NCI-H1694 (cell line): ENCODE measurements at regions not wholly inside any gene's neighbourhood (a gene's known extent, or its start where the extent isn't known, plus 50 kb on each side); places are given as distances from the start of the nearest gene placed in this dataset.
"Not testable (repeated sequence)": the region's sequence is repeated elsewhere in the genome, so short reads cannot be mapped to it uniquely, and the experiment has no call there.

Source experiments
- DNase-seq: peaks from one replicate; lab custom pipeline; 2025; lab: John Stamatoyannopoulos, UW

- no peak for DNase-seq
These were observed 484.7 kb downstream of the DACH1 start for GRCh38 chr13:71382285-71382684.

DNA sequence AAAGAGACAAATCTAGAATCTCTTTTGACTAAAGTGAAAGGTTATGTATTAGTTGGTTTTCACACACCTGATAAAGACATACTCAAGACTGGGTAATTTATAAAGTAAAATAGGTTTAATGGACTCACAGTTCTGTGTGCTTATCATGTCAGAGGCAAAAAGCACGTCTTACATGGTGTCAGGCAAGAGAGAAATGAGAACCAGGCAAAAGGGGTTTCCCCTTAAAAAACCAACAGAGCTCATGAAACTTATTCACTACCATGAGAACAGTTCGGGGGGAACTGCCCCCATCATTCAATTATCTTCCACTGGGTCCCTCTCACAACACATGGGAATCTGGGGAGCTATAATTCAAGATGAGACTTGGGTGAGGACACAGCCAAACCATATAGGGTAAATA lies 486.8 kb downstream of the DACH1 start:
- no peak for DNase-seq

DNA sequence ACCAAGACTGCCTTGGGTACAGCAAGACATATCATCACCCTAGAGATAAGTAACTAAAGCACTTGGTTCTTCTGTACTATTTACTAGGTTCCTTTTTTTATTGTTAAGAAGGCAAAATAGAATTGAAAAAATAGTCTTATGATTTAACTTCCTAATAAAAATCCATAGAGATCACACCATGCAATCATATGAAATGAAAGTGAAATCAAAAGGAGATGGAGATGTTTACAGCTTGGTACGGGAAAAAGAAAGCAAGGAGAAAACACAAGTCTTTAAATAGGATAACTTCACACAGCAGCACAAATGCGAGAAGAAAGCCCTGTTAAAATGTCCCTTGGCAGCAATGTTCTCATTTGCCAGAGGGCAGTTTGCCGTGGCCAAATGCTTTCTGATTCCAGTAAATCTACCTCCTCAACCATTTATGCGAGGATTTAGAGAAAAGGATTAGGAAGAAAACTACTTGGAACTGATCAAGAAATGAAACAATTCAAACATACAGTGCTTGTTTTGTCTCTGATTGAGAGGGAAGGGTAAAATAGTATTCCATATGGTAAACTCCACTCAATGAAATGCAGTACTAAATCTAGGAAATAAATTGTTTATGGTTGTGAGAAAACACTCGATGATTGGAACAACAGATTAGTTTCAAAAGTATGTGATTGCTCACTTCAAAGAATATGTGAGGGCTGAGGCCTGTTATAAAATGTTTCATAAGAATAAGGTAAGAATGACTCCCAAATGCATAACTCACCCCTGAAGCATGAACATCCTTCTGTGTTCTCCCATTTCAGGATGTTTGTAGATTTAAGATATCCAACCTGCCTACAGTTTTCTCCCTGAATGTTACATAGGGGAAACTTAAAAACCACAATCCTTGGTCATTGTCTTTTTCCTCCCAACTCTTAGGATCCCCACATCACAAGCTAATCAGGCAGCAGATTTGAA lies 487.8 kb downstream of the DACH1 start:
- no peak for DNase-seq

DNA sequence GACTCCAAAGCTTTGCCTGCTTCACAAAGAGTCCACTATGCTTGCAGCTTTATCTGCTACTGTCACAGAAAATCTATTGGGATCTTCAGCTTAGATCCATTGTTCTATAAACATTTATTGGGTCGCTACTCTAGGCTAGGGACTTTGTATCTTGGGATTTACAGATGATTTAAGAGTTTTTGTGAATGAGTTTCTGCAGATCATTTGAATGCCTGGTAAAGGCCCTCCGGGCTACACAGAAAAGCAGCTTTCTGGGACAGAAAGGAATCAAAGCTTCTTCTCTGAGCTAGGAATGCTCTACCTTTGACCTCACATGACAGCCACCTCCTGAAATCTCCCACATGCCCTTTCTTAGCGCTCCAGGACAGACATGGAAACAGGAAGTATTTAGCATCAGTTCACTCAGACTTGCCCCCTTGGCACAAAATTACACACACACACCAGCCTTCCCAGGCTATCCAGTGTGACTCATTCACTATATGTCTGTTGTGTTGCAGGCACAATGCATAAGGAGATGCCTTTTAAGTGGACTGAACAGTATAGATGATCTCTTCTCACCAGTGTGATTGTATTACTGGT lies 492.4 kb downstream of the DACH1 start:
- no peak for DNase-seq

DNA sequence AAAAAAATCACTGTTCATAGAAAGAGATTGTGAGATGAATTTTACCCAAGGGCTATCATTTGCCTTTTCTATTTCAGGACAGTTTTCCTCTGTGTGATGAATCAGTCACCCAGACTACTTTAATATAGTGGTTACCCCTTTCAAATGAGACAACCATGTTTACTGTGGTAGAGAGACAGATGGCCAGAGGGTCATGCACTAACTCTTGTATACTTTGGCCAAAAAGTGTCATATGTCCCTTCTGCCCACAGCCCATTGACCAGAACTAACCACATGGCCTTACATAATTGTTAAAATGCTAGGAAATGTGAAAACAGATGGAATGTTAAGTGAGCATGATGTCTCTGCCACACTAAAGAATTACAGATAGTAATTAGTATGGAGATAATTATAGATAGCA lies 498.7 kb downstream of the DACH1 start:
- no peak for DNase-seq

DNA sequence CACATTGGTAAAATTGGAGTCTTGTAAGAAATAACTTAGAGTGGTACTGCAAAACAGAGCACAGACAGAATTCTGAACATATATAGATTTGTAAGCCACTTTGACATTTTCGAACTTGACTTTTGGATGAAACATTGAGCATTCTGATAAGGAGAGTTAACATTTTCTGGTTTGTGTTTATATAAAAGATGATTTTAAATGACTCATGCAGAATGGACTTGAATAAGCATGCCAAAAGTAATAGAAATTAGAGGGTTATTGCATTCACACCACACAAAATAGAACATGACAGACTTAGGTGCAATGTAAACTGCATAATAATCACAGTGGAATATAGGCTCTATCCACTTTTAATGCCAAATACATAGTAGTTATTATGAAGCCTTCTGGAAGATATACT lies 507.0 kb downstream of the DACH1 start:
- DNase-seq, result no peak

GRCh38 chr13:71359641-71360040 lies 507.4 kb downstream of the DACH1 start:
- DNase-seq, result no peak

- no peak for DNase-seq
These were observed 508.8 kb downstream of the DACH1 start for GRCh38 chr13:71358218-71358617.

DNA sequence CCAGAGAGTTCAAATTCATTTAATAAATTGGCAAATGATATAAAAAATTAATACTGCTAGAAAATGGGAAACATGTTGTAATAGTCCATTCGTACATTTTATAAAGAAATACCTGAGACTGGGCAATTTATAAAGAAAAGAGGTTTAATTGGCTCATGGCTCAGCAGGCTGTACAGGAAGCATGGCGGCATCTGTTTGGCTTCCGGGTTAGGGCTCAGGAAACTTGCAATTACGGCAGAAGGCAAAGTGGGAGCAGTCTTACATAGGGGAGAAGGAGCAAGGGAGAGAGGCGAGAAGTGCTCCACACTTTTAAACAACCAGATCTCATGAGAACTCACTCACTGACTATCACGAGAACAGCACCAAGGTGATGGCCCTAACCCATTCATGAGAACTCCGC lies 512.0 kb downstream of the DACH1 start:
- no peak for DNase-seq

GRCh38 chr13:71350886-71351285 lies 516.1 kb downstream of the DACH1 start:
- no peak for DNase-seq

- not testable (repeated sequence) for DNase-seq
These were observed 521.1 kb downstream of the DACH1 start for GRCh38 chr13:71345856-71346255.

GRCh38 chr13:71339736-71340135 lies 527.3 kb downstream of the DACH1 start:
- DNase-seq, result no peak

GRCh38 chr13:71339005-71339404 lies 528.0 kb downstream of the DACH1 start:
- no peak for DNase-seq

DNA sequence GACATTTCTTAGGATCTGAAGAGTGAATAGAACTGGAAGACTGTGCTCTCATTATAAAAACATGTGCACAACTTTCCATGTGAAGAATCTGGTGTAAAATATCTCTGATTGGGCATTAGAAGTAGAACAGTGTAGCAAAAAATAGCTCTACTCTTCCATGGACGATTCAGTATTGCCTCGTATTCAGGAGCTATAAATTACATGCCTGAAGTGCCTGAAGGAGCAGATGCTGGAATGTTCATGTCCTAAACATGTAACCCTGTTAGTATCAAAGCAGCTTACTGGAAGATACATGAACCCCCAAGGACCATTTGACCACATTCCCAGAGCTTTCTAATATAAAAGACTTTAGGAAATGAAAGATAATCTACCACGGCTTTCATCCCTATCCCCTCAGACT lies 528.9 kb downstream of the DACH1 start:
- DNase-seq, result no peak

DNA sequence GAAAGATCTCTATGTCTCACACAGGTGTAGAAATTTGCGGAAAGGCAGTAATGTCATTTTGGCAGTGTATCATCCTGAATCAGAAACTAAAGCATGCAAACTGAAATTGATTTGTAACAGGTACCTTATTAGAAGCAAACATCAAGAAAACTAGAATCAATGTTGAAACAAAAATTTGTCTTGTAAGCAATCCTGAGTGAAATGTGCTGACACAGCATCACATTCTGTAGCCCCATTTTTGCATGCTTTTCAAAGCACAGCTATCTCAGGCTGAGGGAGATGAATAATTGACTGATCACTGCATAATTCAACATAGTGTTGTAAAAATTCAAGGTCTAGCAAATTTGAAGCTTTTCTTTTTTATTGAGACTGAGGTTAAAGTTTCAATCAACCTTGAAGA lies 539.7 kb downstream of the DACH1 start:
- DNase-seq, result no peak

GRCh38 chr13:71325556-71325955 lies 541.4 kb downstream of the DACH1 start:
- DNase-seq, result no peak

DNA sequence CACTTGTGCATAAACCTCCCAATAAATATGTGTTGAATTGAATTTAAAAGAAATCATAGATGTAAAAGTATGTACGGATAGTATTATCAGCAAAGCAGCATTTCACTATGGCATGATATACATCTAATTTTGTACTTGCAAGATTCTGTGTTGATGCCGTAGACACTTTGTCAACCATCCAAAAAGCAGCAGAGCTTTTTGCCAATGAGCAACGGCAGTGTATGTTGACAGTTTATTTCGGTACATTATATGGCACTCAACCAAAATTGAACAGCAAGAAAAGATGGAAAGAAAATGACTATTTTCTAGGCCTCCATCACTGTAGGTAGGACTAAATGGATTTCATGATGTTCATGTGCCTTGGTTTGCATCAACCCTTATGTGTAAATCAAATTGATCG lies 543.7 kb downstream of the DACH1 start:
- no peak for DNase-seq

DNA sequence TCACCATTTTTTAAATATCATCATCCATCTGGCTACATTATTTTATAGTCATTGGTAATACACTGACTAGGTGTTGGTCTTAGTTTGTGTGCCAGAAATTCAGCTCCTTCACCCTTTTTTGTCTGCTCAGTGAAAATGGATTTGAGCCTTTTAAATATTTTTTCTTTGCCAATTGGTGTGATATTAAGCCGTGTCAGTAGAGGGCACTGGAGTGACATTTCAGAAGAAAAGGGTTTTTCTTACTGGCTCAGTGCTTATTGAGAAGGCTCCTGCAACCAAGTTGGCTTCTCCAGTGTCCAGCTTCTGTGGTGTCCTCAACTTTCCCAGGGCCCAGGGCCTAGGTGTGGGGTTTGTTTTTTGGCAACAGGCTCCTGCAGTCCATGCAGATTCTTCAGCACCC lies 546.6 kb downstream of the DACH1 start:
- DNase-seq, result no peak

- no peak for DNase-seq
These were observed 550.1 kb downstream of the DACH1 start for GRCh38 chr13:71316792-71317363.

- DNase-seq, result no peak
These were observed 554.1 kb downstream of the DACH1 start for GRCh38 chr13:71312923-71313322.

DNA sequence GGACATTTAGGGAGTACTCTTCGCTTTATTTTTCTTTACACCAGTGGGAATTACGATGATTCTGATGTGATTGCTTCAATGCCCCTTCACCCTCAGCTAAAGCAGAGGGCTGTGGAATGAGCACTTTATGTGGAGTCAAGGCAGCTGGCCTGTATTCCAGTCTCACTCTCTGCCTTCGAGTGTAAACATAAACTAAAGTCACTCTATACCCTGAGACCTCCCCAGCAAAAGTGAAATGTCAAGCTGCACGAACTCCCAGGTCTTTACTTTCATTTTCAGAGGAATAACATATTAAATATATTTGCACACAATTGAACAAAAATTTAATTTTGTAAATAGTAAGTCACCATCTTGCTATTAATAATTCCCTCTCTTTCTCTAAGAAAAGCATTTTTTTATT lies 557.1 kb downstream of the DACH1 start:
- DNase-seq, result no peak

GRCh38 chr13:71306821-71307220 lies 560.2 kb downstream of the DACH1 start:
- no peak for DNase-seq

- DNase-seq, result no peak
These were observed 562.1 kb downstream of the DACH1 start for GRCh38 chr13:71304861-71305260.
